ENCODE measurements at regions not wholly inside any gene's neighbourhood (a gene's known extent, or its start where the extent isn't known, plus 50 kb on each side); places are given as distances from the start of the nearest gene placed in this dataset.
A peak's percentile ranks its signal among the peaks of the same experiment; 100 is the strongest.

GRCh38 chr15:69742361-69742760 lies 289.7 kb downstream of the RPLP1 start:
- peaks cover 3% of the 10 kb centered on the region for H3K27me3 Mint-ChIP-seq (ENCODE audit: low read depth)
- H3K4me3 Mint-ChIP-seq, result no peak overlapping the region
- TF ChIP-seq, protein P1, sequence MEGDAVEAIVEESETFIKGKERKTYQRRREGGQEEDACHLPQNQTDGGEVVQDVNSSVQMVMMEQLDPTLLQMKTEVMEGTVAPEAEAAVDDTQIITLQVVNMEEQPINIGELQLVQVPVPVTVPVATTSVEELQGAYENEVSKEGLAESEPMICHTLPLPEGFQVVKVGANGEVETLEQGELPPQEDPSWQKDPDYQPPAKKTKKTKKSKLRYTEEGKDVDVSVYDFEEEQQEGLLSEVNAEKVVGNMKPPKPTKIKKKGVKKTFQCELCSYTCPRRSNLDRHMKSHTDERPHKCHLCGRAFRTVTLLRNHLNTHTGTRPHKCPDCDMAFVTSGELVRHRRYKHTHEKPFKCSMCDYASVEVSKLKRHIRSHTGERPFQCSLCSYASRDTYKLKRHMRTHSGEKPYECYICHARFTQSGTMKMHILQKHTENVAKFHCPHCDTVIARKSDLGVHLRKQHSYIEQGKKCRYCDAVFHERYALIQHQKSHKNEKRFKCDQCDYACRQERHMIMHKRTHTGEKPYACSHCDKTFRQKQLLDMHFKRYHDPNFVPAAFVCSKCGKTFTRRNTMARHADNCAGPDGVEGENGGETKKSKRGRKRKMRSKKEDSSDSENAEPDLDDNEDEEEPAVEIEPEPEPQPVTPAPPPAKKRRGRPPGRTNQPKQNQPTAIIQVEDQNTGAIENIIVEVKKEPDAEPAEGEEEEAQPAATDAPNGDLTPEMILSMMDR (conservative IDR thresholded peaks at IDR 0.05), result no peak
- H3K36me3 Mint-ChIP-seq (ENCODE audit: low read depth), result no peaks in the 10 kb centered on the region
- no peak for DNase-seq (ENCODE audit: low read depth, low spot score)
- H3K4me1 Mint-ChIP-seq, result peaks cover 30% of the 10 kb centered on the region
- peaks cover 15% of the 10 kb centered on the region for H3K9me3 Mint-ChIP-seq
- H3K27ac Mint-ChIP-seq (ENCODE audit: unreplicated experiment), result no peak overlapping the region

- TF ChIP-seq, protein P1 (conservative IDR thresholded peaks at IDR 0.05), result no peak
- Mint-ChIP-seq H3K4me1 (peaks cover 32% of the 10 kb centered on the region), H3K27ac (ENCODE audit: unreplicated experiment) (no peak overlapping the region), H3K9me3 (peaks cover 15% of the 10 kb centered on the region), H3K4me3 (no peak overlapping the region), H3K36me3 (ENCODE audit: low read depth) (no peaks in the 10 kb centered on the region), H3K27me3 (ENCODE audit: low read depth) (peaks cover 4% of the 10 kb centered on the region)
- no peak for DNase-seq (ENCODE audit: low read depth, low spot score)
Measured at GRCh38 chr15:69743091-69743490, 290.5 kb downstream of the RPLP1 start.

- no peak for DNase-seq (ENCODE audit: low read depth, low spot score)
- Mint-ChIP-seq H3K27ac (ENCODE audit: unreplicated experiment) (no peak overlapping the region), H3K4me1 (peaks cover 27% of the 10 kb centered on the region), H3K9me3 (peaks cover 8% of the 10 kb centered on the region), H3K36me3 (ENCODE audit: low read depth) (no peaks in the 10 kb centered on the region), H3K27me3 (ENCODE audit: low read depth) (peaks cover 5% of the 10 kb centered on the region), H3K4me3 (no peak overlapping the region)
- TF ChIP-seq, protein P1 (conservative IDR thresholded peaks at IDR 0.05), result no peak
Measured at GRCh38 chr15:69744391-69745162, 292.0 kb downstream of the RPLP1 start.

DNA sequence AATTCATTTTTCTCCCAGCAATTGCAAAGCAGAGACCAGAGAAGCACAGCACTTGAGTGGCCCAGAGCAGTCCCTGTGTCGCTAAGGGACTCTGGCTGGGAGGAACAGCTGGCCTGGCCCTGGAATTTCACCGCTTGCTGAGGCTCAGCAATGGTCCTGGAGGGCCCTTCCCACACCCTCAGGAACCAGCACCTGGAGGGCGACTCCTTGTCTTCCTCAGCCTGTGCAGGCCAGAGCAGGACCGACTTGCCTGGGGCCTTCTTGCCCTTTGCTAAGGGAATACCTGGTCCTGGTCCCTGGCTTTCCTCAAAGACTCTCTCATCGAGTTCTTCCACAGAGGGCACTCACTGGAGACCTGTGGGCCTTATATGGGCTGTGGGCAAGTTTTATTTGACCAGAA lies 294.6 kb downstream of the RPLP1 start:
- Mint-ChIP-seq H3K9me3 (peaks cover 2% of the 10 kb centered on the region), H3K4me1 (peaks cover 32% of the 10 kb centered on the region), H3K27me3 (ENCODE audit: low read depth) (peaks cover 3% of the 10 kb centered on the region)

GRCh38 chr15:69748131-69748530 lies 295.5 kb downstream of the RPLP1 start:
- Mint-ChIP-seq H3K27me3 (ENCODE audit: low read depth) (peaks cover 3% of the 10 kb centered on the region), H3K4me3 (no peak overlapping the region), H3K9me3 (peaks cover 7% of the 10 kb centered on the region), H3K27ac (ENCODE audit: unreplicated experiment) (peak overlapping the region; percentile 82), H3K36me3 (ENCODE audit: low read depth) (peaks cover 5% of the 10 kb centered on the region), H3K4me1 (peaks cover 31% of the 10 kb centered on the region)
- TF ChIP-seq, protein P1 (conservative IDR thresholded peaks at IDR 0.05), result no peak
- DNase-seq (ENCODE audit: low read depth, low spot score), result no peak

More for the DNA sequence above, 294.6 kb downstream of the RPLP1 start:
- TF ChIP-seq, protein P1 (conservative IDR thresholded peaks at IDR 0.05), result no peak
- no peak overlapping the region for H3K4me3 Mint-ChIP-seq
- H3K36me3 Mint-ChIP-seq (ENCODE audit: low read depth), result no peaks in the 10 kb centered on the region
- DNase-seq (ENCODE audit: low read depth, low spot score), result no peak
- H3K27ac Mint-ChIP-seq (ENCODE audit: unreplicated experiment), result no peak overlapping the region
